Fibroblast of skin of left biceps (primary cell): ENCODE measurements at regions not wholly inside any gene's neighbourhood (a gene's known extent, or its start where the extent isn't known, plus 50 kb on each side); places are given as distances from the start of the nearest gene placed in this dataset.
"Not testable (repeated sequence)": the region's sequence is repeated elsewhere in the genome, so short reads cannot be mapped to it uniquely, and the experiment has no call there.

ENCODE experiments used
- DNase-seq, 2 experiments: peaks; one replicate each; pipeline ENCODE4 v3.0.0-alpha.2; 2013; ENCODE audit warnings: low read depth in 2 of 2

DNA sequence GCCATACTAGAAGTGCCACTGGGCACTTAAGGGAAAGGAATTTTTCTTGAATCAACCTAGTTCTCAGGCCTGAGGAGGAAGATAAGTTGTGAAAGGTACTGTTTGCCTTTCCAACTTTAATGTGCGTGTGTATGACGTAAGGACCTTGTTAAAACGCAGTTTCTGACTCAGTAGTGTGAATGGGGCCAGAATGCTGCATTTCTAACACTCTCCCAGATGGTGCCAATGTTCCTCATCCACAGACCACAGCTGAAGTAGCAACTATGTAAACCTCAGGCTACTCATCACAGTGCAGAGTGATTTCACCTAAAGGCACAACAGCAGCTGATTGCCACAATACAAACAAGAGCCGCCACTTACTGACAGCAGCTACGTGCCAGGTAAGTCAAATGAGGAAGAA is 103.6 kb downstream of the OTOL1 start:
- DNase-seq = no peak

DNA sequence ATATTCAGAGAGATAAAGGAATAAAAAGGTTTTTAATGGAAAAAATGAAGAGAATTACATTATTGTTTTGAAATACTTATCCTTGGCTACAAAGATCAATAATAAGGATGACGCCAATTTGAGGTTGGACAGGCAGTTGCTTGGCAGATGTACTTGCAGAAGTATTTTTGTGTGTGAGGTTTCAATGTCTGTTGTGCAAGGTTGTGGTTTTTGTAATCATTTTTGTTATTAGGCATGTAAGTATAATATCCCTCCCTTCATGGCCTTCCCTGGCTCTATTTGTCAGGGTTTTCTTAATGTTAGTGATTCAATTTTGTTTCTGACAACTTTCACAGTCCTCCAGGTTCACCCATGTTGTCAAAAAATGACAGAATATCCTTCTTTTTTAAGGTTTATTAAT is 105.9 kb downstream of the OTOL1 start:
- no peak for DNase-seq

DNA sequence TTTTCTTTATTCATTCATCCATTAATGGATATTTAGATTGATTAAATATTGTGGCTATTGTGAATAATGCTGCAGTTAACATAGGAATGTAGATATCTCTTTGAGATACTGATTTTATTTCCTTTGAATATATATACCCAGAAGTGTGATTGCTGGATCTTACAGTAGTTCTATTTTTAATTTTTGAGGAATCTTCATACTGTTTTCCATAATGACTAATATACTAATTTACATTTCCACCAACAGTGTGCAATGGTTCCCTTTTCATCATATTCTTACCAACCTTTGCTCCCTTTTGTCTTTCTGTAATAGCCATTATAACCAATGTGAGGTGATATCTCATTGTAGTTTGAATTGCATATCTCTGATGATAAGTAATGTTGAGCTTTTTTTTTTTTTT is 106.3 kb downstream of the OTOL1 start:
- no peak for DNase-seq

DNA sequence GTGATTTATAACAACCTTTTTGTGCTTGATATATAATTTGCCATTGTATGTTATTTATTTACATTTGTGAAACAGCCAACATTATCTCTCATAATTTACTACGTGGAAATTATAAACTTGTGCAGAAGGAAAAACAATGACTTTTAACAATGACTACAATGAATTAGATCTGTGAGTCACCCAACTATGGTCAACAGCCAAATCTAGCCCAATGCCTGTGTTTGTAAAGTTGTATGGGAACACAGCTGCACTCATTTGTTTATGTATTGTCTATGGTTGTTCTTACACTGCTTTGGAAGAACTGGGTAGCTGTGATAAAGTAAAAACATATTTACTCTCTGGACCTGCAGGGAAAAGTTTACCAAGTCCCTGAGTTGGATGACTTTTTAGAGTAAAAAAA is 110.4 kb downstream of the OTOL1 start:
- DNase-seq = no peak

- no peak for DNase-seq
Measured at GRCh38 chr3:161619351-161619750, 122.7 kb downstream of the OTOL1 start.

DNA sequence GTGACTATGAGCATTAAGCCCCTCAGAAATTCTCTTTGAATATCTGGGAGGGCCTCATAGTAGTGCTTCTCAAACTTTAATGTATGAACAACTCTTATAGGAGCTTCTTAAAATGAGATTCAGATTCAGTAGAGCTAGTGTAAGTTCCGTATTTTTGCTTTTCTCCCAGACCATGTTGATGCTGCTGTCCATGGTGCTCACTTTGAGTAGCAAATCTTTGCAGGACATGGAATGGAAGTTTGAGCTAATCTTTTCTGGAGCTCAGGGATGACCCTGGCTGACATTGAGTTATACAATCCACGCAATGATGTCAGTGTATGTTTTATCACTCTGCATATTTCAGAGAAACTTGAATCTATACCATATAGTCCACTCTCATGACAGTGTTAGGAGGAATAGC is 134.2 kb downstream of the OTOL1 start:
- DNase-seq = no peak

DNA sequence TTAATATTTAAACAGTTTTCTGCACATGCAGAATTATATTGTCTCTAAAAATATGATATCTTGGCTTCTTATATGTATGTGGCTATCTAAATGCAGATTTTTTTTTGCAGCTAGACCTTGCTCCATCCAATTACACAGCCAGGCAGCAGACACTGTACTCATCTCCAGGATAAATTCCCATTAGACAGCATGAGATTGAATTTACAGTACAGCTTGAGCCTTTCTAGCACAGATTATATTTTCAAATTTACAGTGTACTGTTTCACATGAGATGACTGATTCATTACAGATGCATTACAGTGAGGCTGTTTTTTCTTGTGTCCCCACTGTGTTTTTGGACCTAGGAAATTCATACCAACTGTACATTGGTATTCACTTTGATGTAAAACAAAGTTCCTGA is 134.9 kb downstream of the OTOL1 start:
- no peak for DNase-seq

- no peak for DNase-seq
Measured at GRCh38 chr3:161637559-161637958, 141.0 kb downstream of the OTOL1 start.

DNA sequence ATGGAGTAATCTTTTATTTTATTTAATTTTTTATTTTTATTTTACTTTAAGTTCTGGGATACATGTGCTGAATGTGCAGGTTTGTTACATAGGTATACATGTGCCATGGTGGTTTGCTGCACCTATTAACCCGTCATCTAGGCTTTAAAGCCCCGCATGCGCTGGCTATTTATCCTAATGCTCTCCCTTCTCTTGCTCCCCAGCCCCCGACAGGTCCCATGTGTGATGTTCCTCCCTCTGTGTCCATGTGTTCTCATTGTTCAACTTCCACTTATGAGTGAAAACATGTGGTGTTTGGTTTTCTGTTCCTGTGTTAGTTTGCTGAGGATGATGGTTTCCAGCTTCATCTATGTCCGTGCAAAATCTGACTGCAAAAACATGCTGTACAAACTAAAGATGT is 142.5 kb downstream of the OTOL1 start:
- not testable (repeated sequence) for DNase-seq

DNA sequence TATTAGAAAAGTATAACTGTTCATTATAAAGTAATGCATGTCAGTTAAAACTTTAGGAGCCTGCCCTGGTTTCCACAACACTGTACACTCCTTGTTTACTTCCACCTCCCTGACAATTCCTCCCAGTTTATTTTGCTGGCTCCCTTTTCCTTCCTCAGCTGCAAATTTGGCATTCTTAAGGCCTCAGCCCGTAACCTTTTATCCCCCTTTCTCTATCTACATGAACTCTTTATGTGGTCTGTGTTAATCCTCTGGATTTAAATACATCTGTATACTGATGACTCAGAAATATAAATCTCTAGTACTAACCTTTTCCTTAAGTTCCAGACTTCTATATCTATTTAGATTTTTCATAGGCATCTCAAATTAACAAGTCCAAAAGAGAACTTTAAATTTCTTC is 143.6 kb downstream of the OTOL1 start:
- no peak for DNase-seq

GRCh38 chr3:161641287-161641686 is 144.7 kb downstream of the OTOL1 start:
- no peak for DNase-seq

DNA sequence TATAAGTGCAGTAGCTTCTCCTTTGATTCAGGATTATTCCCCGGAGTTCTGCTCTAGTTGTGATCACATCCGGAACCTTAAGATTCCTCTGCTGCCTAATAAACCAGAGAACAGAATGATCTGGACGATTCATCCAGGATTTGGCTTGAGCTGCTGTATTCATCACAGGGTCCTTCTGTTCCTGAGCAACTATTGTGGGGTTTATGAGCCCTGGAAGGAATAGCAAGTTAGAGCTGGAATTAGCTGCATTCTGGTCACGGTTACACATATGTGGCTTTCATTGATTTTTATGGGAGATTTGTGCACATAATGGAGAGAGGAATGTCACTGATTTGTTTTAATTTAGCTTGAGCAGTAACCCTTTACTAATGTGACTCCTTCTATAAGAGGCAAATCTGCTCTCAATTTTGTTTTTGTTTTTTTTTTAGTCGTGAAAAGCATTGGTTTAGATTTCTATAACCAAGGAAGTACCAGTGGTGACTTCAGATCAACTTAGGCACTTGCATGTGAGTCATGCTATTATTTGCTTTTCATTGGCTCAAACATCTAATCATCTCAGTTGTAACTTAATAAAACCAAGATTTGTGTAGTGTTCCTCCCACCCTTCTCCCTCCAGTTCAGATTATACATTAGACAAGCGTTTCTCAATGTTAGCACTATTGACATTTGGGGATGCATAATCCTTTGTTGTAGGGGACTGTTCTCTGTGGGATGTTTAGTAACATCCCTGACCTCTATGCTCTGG is 148.5 kb downstream of the OTOL1 start:
- DNase-seq = no peak

DNA sequence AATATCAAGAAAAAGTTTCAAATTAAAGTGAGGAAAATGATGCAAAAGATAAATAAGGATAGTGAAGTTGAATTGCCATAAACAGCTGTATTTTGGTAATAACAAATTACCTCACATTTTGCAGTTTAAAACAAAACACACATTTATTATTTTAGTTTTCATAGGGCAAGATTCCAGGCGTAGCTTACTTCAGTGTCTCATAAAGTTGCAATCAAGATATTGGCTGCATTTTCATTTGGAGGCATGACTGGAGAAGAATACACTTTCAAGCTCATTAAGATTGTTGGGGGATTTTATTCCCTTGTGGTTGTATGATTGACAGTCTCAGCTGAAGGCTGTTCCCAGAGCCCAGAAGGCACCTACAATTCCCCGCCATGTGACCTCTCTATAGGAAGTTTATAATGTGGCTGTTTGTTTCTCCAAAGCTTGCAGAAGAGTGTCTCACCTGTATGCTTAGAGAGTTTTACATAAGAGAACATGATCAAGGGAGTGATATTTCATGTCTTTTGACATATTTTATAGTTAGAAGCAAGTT is 151.4 kb downstream of the OTOL1 start:
- DNase-seq = no peak

DNA sequence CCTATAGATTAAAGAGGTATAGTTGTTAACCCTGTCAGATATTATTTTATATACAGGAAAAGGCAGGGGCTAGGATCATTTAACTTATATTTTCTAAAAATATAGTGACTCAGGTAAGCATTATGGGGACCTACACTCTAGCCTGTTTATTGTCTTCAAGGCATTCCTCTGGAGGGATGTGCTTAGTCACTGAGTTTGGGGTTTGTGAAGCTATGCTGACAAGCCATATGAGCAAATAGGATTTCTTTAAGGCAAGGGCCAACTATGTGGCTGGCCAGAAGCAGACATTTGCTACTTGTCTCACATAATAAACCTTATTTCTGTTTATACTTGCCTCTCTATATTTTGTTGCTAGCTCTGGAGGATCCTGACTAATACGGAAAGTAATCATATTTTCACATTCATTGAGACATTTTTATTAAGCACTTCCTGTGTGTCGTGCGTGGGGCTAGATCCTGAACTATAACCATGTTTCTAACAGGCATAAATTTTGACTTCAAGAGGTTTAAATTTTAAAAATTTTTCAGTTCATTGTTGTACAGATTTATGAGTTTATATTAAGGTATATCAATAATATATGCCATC is 153.4 kb downstream of the OTOL1 start:
- DNase-seq = no peak

DNA sequence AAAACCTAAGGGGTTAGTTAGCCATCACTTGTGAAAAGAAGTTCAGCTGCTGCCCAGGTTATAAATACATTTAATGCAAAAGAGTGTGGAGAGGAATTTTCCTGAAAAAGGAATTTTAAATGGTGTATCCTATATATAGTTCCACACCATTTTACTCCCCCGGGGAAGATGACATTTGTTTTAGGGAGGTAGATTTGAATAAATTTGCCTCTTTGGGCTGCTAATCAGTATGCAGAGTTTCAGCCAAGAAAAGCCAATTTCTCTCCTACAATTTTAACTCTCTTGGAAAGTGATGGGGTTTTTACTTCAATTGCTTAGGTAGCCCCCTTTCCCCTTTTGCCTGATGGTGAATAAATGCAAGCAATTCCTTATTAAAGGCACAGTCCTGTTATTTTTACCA is 161.2 kb downstream of the OTOL1 start:
- DNase-seq = no peak

- DNase-seq = no peak
Measured at GRCh38 chr3:161671141-161671540, 174.5 kb downstream of the OTOL1 start.

DNA sequence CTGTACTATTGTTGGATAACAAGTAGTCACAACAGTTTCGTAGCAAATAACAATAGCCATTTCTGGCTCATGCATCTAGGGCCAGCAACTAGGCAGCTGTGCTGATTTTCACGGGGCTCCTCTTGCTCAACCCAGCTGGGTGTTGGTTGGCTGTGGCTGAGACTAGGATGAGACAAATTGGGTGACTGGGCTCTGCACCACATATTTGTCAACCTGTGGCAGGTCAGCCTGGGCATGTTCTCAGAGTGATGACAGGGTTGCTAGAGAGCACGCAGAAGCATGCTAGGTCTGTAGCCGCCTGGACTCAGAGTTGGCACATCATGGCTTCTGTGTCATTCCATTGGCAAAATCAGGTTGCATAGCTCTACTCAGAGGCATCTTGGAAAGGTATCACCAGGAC is 175.9 kb downstream of the OTOL1 start:
- DNase-seq = no peak

DNA sequence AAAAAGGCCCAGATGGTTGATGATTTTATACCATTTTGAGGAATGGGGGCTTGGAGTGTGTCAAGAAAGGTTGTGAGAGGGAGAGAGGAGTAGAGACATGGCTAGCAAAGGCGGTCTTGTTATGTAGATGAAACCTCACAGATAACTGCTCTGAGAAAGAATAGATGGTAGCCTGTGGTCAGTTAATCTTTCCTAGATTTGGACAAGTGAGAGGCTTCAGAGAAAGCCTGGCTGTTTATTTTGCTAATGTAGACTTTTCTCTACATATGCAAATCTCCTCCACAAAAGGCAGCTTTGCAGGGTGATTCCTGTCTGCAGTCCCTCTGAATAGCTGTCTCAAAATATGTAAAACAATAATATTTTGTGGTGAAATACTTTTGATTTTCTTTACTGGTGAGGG is 177.3 kb downstream of the OTOL1 start:
- DNase-seq = no peak

GRCh38 chr3:161674402-161674801 is 177.8 kb downstream of the OTOL1 start:
- no peak for DNase-seq

DNA sequence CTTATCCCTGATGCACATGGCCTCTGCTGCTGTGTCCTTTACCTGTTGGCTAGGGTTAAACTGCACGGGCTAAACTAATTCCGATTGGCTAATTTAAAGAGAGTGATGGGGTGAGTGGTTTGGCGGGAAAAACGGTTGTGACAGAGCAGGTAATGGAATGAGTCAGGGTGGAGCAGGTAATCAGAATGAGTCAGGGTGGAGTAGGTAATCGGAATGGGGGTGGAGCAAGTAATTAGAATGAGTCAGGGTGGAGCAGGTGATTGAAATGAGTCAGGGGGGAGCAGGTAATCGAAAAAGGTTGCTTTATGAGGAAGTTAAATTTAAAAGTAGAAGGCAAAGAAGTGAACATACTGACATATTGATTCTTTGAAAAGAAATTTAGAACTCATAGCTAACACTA is 185.2 kb downstream of the OTOL1 start:
- DNase-seq = not testable (repeated sequence)

DNA sequence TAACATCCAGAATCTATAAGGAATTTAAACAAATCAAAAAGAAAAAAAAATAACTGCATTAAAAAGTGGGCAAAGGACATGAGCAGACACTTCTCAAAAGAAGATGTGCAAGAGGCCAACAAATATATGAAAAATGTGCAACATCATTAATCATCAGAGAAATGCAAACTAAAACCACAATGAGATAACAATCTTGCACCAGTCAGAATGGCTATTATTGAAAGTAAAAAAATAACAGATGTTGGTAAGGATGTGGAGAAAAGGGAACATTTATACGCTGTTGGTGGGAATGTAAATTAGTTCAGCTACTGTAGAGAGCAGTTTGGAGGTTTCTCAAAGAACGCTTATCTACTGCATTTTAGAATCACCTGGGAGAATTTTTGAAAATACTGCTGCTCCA is 186.1 kb downstream of the OTOL1 start:
- DNase-seq = no peak

DNA sequence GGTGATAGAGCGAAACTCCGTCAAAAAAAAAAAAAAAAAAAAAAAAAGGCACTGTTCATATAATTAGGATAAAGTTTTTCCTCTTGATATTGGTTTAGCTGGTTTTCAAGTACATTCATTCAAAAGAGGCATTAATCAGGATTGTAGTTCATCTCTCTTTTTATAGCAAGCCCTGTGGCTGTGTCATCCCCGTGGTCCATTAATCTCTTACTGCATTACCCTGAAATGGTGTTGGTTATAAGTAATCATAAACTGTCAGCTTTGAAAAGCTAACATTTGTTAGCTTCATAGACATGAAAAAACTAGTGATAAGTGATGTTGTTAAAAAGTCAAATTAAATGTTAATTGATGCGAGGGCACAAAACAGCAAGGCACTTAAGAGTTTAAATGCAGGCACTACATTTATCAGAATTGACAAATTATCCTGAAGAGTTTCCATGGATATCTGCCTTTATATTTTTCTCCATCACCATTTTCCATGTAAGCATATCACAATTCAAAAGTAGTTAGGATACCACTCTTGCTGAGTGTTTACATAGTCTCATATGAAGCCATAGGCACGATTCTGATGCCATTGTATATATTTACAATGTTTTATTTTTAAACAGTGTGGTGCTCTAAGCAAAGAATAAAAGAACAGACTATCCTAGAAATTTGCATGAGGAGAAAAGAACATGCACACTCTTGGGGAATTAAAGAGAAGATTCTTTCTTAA is 193.1 kb downstream of the OTOL1 start:
- no peak for DNase-seq

- DNase-seq = no peak
Measured at GRCh38 chr3:161690299-161690620, 193.7 kb downstream of the OTOL1 start.
